Effector memory CD8-positive, alpha-beta T cell (primary cell): ENCODE measurements at regions not wholly inside any gene's neighbourhood (a gene's known extent, or its start where the extent isn't known, plus 50 kb on each side); places are given as distances from the start of the nearest gene placed in this dataset.

Experiments used
- ATAC-seq: fragments of 150-1000 bp; cut with Tn5 transposase; replicated peaks from 2 replicates; pipeline ENCODE4 v1.10.0; 2021; ENCODE audit warnings: mild to moderate bottlenecking, moderate library complexity
- DNase-seq, 3 experiments: peaks; one replicate each; pipeline ENCODE4 v3.0.0; 2021
- H3K27ac Mint-ChIP-seq, 2 donors: one replicate each; pipeline ENCODE4 v1.8.0; 2022; ENCODE audit warnings: mild to moderate bottlenecking in 2 of 2, mixed read lengths in 2 of 2, moderate library complexity in 2 of 2
- H3K27me3 Mint-ChIP-seq, 2 donors: one replicate each; pipeline ENCODE4 v1.8.0; 2022; ENCODE audit warnings: mixed read lengths in 2 of 2
- H3K36me3 Mint-ChIP-seq: one replicate; pipeline ENCODE4 v1.8.0; 2022; ENCODE audit warnings: mild to moderate bottlenecking, moderate library complexity, mixed read lengths; ENCODE audit not compliant: insufficient read depth
- H3K4me1 Mint-ChIP-seq, 2 donors: one replicate each; pipeline ENCODE4 v1.8.0; 2022; ENCODE audit warnings: low read depth in 2 of 2, mixed read lengths in 2 of 2
- H3K4me3 Mint-ChIP-seq, 2 donors: one replicate each; pipeline ENCODE4 v1.8.0; 2022; ENCODE audit warnings: mild to moderate bottlenecking in 2 of 2, mixed read lengths in 2 of 2, moderate library complexity in 2 of 2
- H3K9me3 Mint-ChIP-seq, 2 donors: one replicate each; pipeline ENCODE4 v1.8.0; 2022; ENCODE audit warnings: mixed read lengths in 2 of 2

- DNase-seq (no peak), ATAC-seq (no peak)
- no peak overlapping the region for H3K4me3 Mint-ChIP-seq
- no peak overlapping the region for H3K27ac Mint-ChIP-seq
- no peaks in the 10 kb centered on the region for H3K36me3 Mint-ChIP-seq
- no peaks in the 10 kb centered on the region for H3K9me3 Mint-ChIP-seq
- H3K27me3 Mint-ChIP-seq, result no peaks in the 10 kb centered on the region
- no peaks in the 10 kb centered on the region for H3K4me1 Mint-ChIP-seq
Observed at GRCh38 chr6:140905724-140906123, 1227.0 kb upstream of the GJE1 start.

GRCh38 chr6:140905050-140905449 lies 1227.7 kb upstream of the GJE1 start:
- no peak for DNase-seq
- Mint-ChIP-seq H3K4me3 (no peak overlapping the region), H3K4me1 (no peaks in the 10 kb centered on the region), H3K27me3 (no peaks in the 10 kb centered on the region), H3K9me3 (no peaks in the 10 kb centered on the region), H3K27ac (no peak overlapping the region), H3K36me3 (no peaks in the 10 kb centered on the region)
- ATAC-seq, result no peak

- Mint-ChIP-seq H3K27ac (no peak overlapping the region), H3K36me3 (no peaks in the 10 kb centered on the region), H3K27me3 (peaks cover 8% of the 10 kb centered on the region in 2 donors), H3K4me3 (no peak overlapping the region), H3K9me3 (peaks cover 0 to 3% of the 10 kb centered on the region in 2 donors), H3K4me1 (no peaks in the 10 kb centered on the region)
- DNase-seq (no peak), ATAC-seq (no peak)
Observed at GRCh38 chr6:140897804-140898573, 1234.7 kb upstream of the GJE1 start.

GRCh38 chr6:140897349-140897748 lies 1235.4 kb upstream of the GJE1 start:
- Mint-ChIP-seq H3K4me3 (no peak overlapping the region), H3K4me1 (no peaks in the 10 kb centered on the region), H3K27ac (no peak overlapping the region), H3K27me3 (peaks cover 8 to 10% of the 10 kb centered on the region in 2 donors), H3K36me3 (no peaks in the 10 kb centered on the region), H3K9me3 (peaks cover 0 to 3% of the 10 kb centered on the region in 2 donors)
- no peak for ATAC-seq
- no peak for DNase-seq

GRCh38 chr6:140893432-140893831 lies 1239.3 kb upstream of the GJE1 start:
- no peaks in the 10 kb centered on the region for H3K36me3 Mint-ChIP-seq
- H3K9me3 Mint-ChIP-seq, result peaks cover 0 to 3% of the 10 kb centered on the region in 2 donors
- DNase-seq (no peak), ATAC-seq (no peak)
- peaks cover 8 to 10% of the 10 kb centered on the region in 2 donors for H3K27me3 Mint-ChIP-seq
- H3K27ac Mint-ChIP-seq, result no peak overlapping the region
- no peak overlapping the region for H3K4me3 Mint-ChIP-seq
- H3K4me1 Mint-ChIP-seq, result no peaks in the 10 kb centered on the region

- no peaks in the 10 kb centered on the region for H3K9me3 Mint-ChIP-seq
- no peaks in the 10 kb centered on the region for H3K27me3 Mint-ChIP-seq
- DNase-seq, result no peak
- no peaks in the 10 kb centered on the region for H3K36me3 Mint-ChIP-seq
- no peak for ATAC-seq
- H3K27ac Mint-ChIP-seq, result no peak overlapping the region
- no peaks in the 10 kb centered on the region for H3K4me1 Mint-ChIP-seq
- no peak overlapping the region for H3K4me3 Mint-ChIP-seq
Observed at GRCh38 chr6:140879946-140880345, 1252.8 kb upstream of the GJE1 start.

GRCh38 chr6:140874066-140874465 lies 1258.7 kb upstream of the GJE1 start:
- H3K4me3 Mint-ChIP-seq, result no peak overlapping the region
- no peaks in the 10 kb centered on the region for H3K36me3 Mint-ChIP-seq
- DNase-seq, result no peak
- ATAC-seq, result no peak
- H3K27ac Mint-ChIP-seq, result no peak overlapping the region
- peaks cover 0 to 2% of the 10 kb centered on the region in 2 donors for H3K9me3 Mint-ChIP-seq
- no peaks in the 10 kb centered on the region for H3K27me3 Mint-ChIP-seq
- no peaks in the 10 kb centered on the region for H3K4me1 Mint-ChIP-seq

- no peak for DNase-seq
- peaks cover 0 to 4% of the 10 kb centered on the region in 2 donors for H3K9me3 Mint-ChIP-seq
- no peak overlapping the region for H3K4me3 Mint-ChIP-seq
- peaks cover 0 to 10% of the 10 kb centered on the region in 2 donors for H3K27me3 Mint-ChIP-seq
- no peak overlapping the region for H3K27ac Mint-ChIP-seq
- ATAC-seq, result no peak
- H3K4me1 Mint-ChIP-seq, result no peaks in the 10 kb centered on the region
- no peaks in the 10 kb centered on the region for H3K36me3 Mint-ChIP-seq
Observed at GRCh38 chr6:140872885-140873284, 1259.8 kb upstream of the GJE1 start.

GRCh38 chr6:140871911-140872310 lies 1260.8 kb upstream of the GJE1 start:
- peaks cover 0 to 4% of the 10 kb centered on the region in 2 donors for H3K9me3 Mint-ChIP-seq
- no peak overlapping the region for H3K4me3 Mint-ChIP-seq
- no peaks in the 10 kb centered on the region for H3K4me1 Mint-ChIP-seq
- DNase-seq, result no peak
- no peaks in the 10 kb centered on the region for H3K36me3 Mint-ChIP-seq
- ATAC-seq, result no peak
- no peak overlapping the region for H3K27ac Mint-ChIP-seq
- peaks cover 0 to 10% of the 10 kb centered on the region in 2 donors for H3K27me3 Mint-ChIP-seq

- Mint-ChIP-seq H3K9me3 (peaks cover 0 to 2% of the 10 kb centered on the region in 2 donors), H3K27ac (no peak overlapping the region), H3K27me3 (peaks cover 0 to 10% of the 10 kb centered on the region in 2 donors), H3K4me1 (no peaks in the 10 kb centered on the region), H3K36me3 (no peaks in the 10 kb centered on the region), H3K4me3 (no peak overlapping the region)
- DNase-seq (no peak), ATAC-seq (no peak)
Observed at GRCh38 chr6:140867336-140867735, 1265.4 kb upstream of the GJE1 start.

GRCh38 chr6:140858381-140858971 lies 1274.2 kb upstream of the GJE1 start:
- no peaks in the 10 kb centered on the region for H3K36me3 Mint-ChIP-seq
- H3K9me3 Mint-ChIP-seq, result no peaks in the 10 kb centered on the region
- H3K4me1 Mint-ChIP-seq, result no peaks in the 10 kb centered on the region
- no peak for ATAC-seq
- H3K27ac Mint-ChIP-seq, result no peak overlapping the region
- H3K27me3 Mint-ChIP-seq, result no peaks in the 10 kb centered on the region
- no peak overlapping the region for H3K4me3 Mint-ChIP-seq
- DNase-seq, result no peak

- Mint-ChIP-seq H3K36me3 (no peaks in the 10 kb centered on the region), H3K27ac (no peak overlapping the region), H3K4me1 (no peaks in the 10 kb centered on the region), H3K9me3 (no peaks in the 10 kb centered on the region), H3K27me3 (no peaks in the 10 kb centered on the region), H3K4me3 (no peak overlapping the region)
- no peak for DNase-seq
- ATAC-seq, result no peak
Observed at GRCh38 chr6:140857739-140858380, 1274.9 kb upstream of the GJE1 start.

- Mint-ChIP-seq H3K9me3 (no peaks in the 10 kb centered on the region), H3K4me1 (no peaks in the 10 kb centered on the region), H3K4me3 (no peak overlapping the region), H3K36me3 (no peaks in the 10 kb centered on the region), H3K27ac (no peak overlapping the region), H3K27me3 (no peaks in the 10 kb centered on the region)
- no peak for ATAC-seq
- DNase-seq, result no peak
Observed at GRCh38 chr6:140855520-140855919, 1277.2 kb upstream of the GJE1 start.

GRCh38 chr6:140854318-140854717 lies 1278.4 kb upstream of the GJE1 start:
- Mint-ChIP-seq H3K27ac (no peak overlapping the region), H3K27me3 (no peaks in the 10 kb centered on the region), H3K4me3 (no peak overlapping the region), H3K9me3 (no peaks in the 10 kb centered on the region), H3K36me3 (no peaks in the 10 kb centered on the region), H3K4me1 (no peaks in the 10 kb centered on the region)
- ATAC-seq (no peak), DNase-seq (no peak)
